Skin epidermis (tissue), 12 donors: ENCODE measurements at regions not wholly inside any gene's neighbourhood (a gene's known extent, or its start where the extent isn't known, plus 50 kb on each side); places are given as distances from the start of the nearest gene placed in this dataset.

Source experiments
- H3K27ac ChIP-seq, 21 experiments: fragments of 200-600 bp; sonication (generic) in 11 of 21; one replicate each; pipeline ENCODE4 v1.5.0; 2020; ENCODE audit warnings: mild to moderate bottlenecking in 3 of 21, inconsistent platforms in 2 of 21, moderate library complexity in 2 of 21
- H3K4me3 ChIP-seq, 7 experiments: fragments of 200-600 bp; sonication (generic) in 2 of 7; one replicate each; pipeline ENCODE4 v1.5.0; 2020; ENCODE audit warnings: inconsistent platforms in 2 of 7, mild to moderate bottlenecking in 2 of 7, moderate library complexity in 1 of 7

GRCh38 chr2:236403125-236403524 lies 138.9 kb upstream of the ASB18 start:
- Histone ChIP-seq H3K27ac (no peak overlapping the region), H3K4me3 (no peak overlapping the region)

GRCh38 chr2:236403811-236404210 lies 139.6 kb upstream of the ASB18 start:
- Histone ChIP-seq H3K4me3 (no peak overlapping the region), H3K27ac (no peak overlapping the region)

GRCh38 chr2:236404346-236404745 lies 140.1 kb upstream of the ASB18 start:
- H3K4me3 ChIP-seq, result no peak overlapping the region
- H3K27ac ChIP-seq, result no peak overlapping the region

GRCh38 chr2:236405357-236405756 lies 141.2 kb upstream of the ASB18 start:
- no peak overlapping the region for H3K27ac ChIP-seq
- H3K4me3 ChIP-seq, result no peak overlapping the region

- no peak overlapping the region for H3K27ac ChIP-seq
- no peak overlapping the region for H3K4me3 ChIP-seq
These were observed 143.9 kb upstream of the ASB18 start for GRCh38 chr2:236408090-236408489.

- Histone ChIP-seq H3K27ac (no peak overlapping the region), H3K4me3 (no peak overlapping the region)
These were observed 144.6 kb upstream of the ASB18 start for GRCh38 chr2:236408786-236409185.

- peak overlapping the region in 1 of 21 experiments; percentile 14 for H3K27ac ChIP-seq
These were observed 151.7 kb upstream of the ASB18 start for GRCh38 chr2:236415684-236416444.

GRCh38 chr2:236417150-236417549 lies 152.5 kb upstream of the ACKR3 start:
- Histone ChIP-seq H3K27ac (no peak overlapping the region), H3K4me3 (no peak overlapping the region)

More at GRCh38 chr2:236415684-236416444, 151.7 kb upstream of the ASB18 start:
- H3K4me3 ChIP-seq, result no peak overlapping the region

GRCh38 chr2:236430584-236430983 lies 139.0 kb upstream of the ACKR3 start:
- Histone ChIP-seq H3K4me3 (no peak overlapping the region), H3K27ac (no peak overlapping the region)

GRCh38 chr2:236434593-236434992 lies 135.0 kb upstream of the ACKR3 start:
- H3K4me3 ChIP-seq, result no peak overlapping the region

GRCh38 chr2:236440110-236440881 lies 129.3 kb upstream of the ACKR3 start:
- Histone ChIP-seq H3K4me3 (no peak overlapping the region), H3K27ac (no peak overlapping the region)

More at GRCh38 chr2:236434593-236434992, 135.0 kb upstream of the ACKR3 start:
- no peak overlapping the region for H3K27ac ChIP-seq

GRCh38 chr2:236444187-236444586 lies 125.4 kb upstream of the ACKR3 start:
- H3K27ac ChIP-seq, result no peak overlapping the region
- no peak overlapping the region for H3K4me3 ChIP-seq

GRCh38 chr2:236445678-236446077 lies 123.9 kb upstream of the ACKR3 start:
- H3K27ac ChIP-seq, result no peak overlapping the region
- H3K4me3 ChIP-seq, result no peak overlapping the region

GRCh38 chr2:236446521-236446920 lies 123.1 kb upstream of the ACKR3 start:
- Histone ChIP-seq H3K4me3 (no peak overlapping the region), H3K27ac (no peak overlapping the region)

GRCh38 chr2:236449167-236449761 lies 120.4 kb upstream of the ACKR3 start:
- Histone ChIP-seq H3K4me3 (no peak overlapping the region), H3K27ac (no peak overlapping the region)

- no peak overlapping the region for H3K4me3 ChIP-seq
- no peak overlapping the region for H3K27ac ChIP-seq
These were observed 117.4 kb upstream of the ACKR3 start for GRCh38 chr2:236452238-236452637.

- H3K4me3 ChIP-seq, result no peak overlapping the region
- H3K27ac ChIP-seq, result no peak overlapping the region
These were observed 115.5 kb upstream of the ACKR3 start for GRCh38 chr2:236454076-236454475.

GRCh38 chr2:236459393-236459792 lies 110.2 kb upstream of the ACKR3 start:
- Histone ChIP-seq H3K27ac (no peak overlapping the region), H3K4me3 (no peak overlapping the region)

GRCh38 chr2:236464140-236464539 lies 105.5 kb upstream of the ACKR3 start:
- H3K27ac ChIP-seq, result no peak overlapping the region
- no peak overlapping the region for H3K4me3 ChIP-seq

GRCh38 chr2:236472720-236473495 lies 96.7 kb upstream of the ACKR3 start:
- Histone ChIP-seq H3K4me3 (no peak overlapping the region), H3K27ac (no peak overlapping the region)
